Astrocyte of the spinal cord (primary cell): ENCODE measurements at regions not wholly inside any gene's neighbourhood (a gene's known extent, or its start where the extent isn't known, plus 50 kb on each side); places are given as distances from the start of the nearest gene placed in this dataset.
A peak's percentile ranks its signal among the peaks of the same experiment; 100 is the strongest.
"Not testable (repeated sequence)": the region's sequence is repeated elsewhere in the genome, so short reads cannot be mapped to it uniquely, and the experiment has no call there.

Source experiments
- DNase-seq: peaks from one replicate; pipeline ENCODE4 v3.0.0; 2011; ENCODE audit warnings: low read depth, low spot score
- H3K4me3 ChIP-seq: 2 replicates; pipeline ENCODE4 v1.5.1; 2011; ENCODE audit warnings: low read depth, mild to moderate bottlenecking, low read length, moderate library complexity
- CTCF ChIP-seq: IDR thresholded peaks from 2 replicates; pipeline ENCODE4 v1.5.1; 2012; ENCODE audit warnings: low read depth, mild to moderate bottlenecking, low read length, inconsistent platforms
- in situ Hi-C: cut with HindIII; loops from 2 replicates; pipeline ENCODE4 v1.10.0; 2017; ENCODE audit warnings: low sequenced_read_pairs

- in situ Hi-C loops = no loop called here
- TF ChIP-seq CTCF = no peak
- DNase-seq = no peak
- no peak overlapping the region for H3K4me3 ChIP-seq
Observed at GRCh38 chrX:69431420-69431819, 72.7 kb upstream of the NALF2 start.

- no peak for TF ChIP-seq CTCF
- in situ Hi-C loops = no loop called here
- no peak overlapping the region for H3K4me3 ChIP-seq
- DNase-seq = no peak
Observed at GRCh38 chrX:69430785-69431184, 73.3 kb upstream of the NALF2 start.

- in situ Hi-C loops = no loop called here
- no peak overlapping the region for H3K4me3 ChIP-seq
- TF ChIP-seq CTCF = no peak
- no peak for DNase-seq
Observed at GRCh38 chrX:69429339-69430015, 74.6 kb upstream of the NALF2 start.

GRCh38 chrX:69428216-69428615 lies 75.9 kb upstream of the NALF2 start:
- in situ Hi-C loops = no loop called here
- TF ChIP-seq CTCF = no peak
- DNase-seq = no peak
- no peak overlapping the region for H3K4me3 ChIP-seq

- TF ChIP-seq CTCF = no peak
- in situ Hi-C loops = no loop called here
- no peak overlapping the region for H3K4me3 ChIP-seq
- no peak for DNase-seq
Observed at GRCh38 chrX:69424910-69425309, 79.2 kb upstream of the NALF2 start.

GRCh38 chrX:69424161-69424560 lies 80.0 kb upstream of the NALF2 start:
- in situ Hi-C loops = no loop called here
- H3K4me3 ChIP-seq = no peak overlapping the region
- peak; percentile 5 for DNase-seq
- TF ChIP-seq CTCF = peak; percentile 29

- DNase-seq, H3K4me3 ChIP-seq, in situ Hi-C loops: not testable (repeated sequence)
Observed at GRCh38 chrX:69422208-69422607, 81.9 kb upstream of the NALF2 start.
